Coronary artery (tissue), 2 donors: ENCODE measurements at regions not wholly inside any gene's neighbourhood (a gene's known extent, or its start where the extent isn't known, plus 50 kb on each side); places are given as distances from the start of the nearest gene placed in this dataset.

Experiments used
- DNase-seq: peaks from one replicate; pipeline ENCODE4 v3.0.0-alpha.2; 2017; ENCODE audit warnings: low spot score
- H3K27ac ChIP-seq, 2 donors: fragments of 200-600 bp; sonication (generic); one replicate each; pipeline ENCODE4 v1.5.1; 2016 to 2019
- H3K4me3 ChIP-seq: fragments of 200-600 bp; sonication (generic); 2 replicates; pipeline ENCODE4 v1.5.1; 2016; ENCODE audit warnings: mild to moderate bottlenecking, moderate library complexity
- TF ChIP-seq, protein P1 (sequence below): fragments of 200-600 bp; sonication (generic); IDR thresholded peaks from one replicate; pipeline ENCODE4 v1.5.1; 2019; ENCODE audit warnings: antibody characterized with exemption

DNA sequence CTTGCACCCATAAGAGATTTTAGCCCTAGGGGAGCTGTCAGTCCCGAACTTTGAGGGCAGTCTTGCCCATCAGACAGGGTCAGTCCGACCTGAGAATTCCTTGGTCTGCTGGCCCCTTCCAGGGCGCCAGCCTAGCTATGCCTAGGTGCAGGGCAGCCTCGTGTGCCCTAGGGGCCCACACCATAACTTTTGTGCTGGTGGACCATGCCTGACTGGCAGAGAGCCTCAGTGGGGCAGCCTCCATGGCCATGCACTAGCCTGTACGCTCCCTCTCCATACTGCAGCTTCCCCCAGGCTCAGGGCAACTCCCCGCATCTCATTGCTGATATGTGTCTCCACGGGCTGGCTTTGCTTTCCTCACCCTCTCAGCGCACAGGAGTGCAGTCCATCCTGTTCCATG is 835.8 kb upstream of the ALCAM start:
- no peak overlapping the region for H3K4me3 ChIP-seq
- H3K27ac ChIP-seq: no peak overlapping the region
- TF ChIP-seq, protein P1, sequence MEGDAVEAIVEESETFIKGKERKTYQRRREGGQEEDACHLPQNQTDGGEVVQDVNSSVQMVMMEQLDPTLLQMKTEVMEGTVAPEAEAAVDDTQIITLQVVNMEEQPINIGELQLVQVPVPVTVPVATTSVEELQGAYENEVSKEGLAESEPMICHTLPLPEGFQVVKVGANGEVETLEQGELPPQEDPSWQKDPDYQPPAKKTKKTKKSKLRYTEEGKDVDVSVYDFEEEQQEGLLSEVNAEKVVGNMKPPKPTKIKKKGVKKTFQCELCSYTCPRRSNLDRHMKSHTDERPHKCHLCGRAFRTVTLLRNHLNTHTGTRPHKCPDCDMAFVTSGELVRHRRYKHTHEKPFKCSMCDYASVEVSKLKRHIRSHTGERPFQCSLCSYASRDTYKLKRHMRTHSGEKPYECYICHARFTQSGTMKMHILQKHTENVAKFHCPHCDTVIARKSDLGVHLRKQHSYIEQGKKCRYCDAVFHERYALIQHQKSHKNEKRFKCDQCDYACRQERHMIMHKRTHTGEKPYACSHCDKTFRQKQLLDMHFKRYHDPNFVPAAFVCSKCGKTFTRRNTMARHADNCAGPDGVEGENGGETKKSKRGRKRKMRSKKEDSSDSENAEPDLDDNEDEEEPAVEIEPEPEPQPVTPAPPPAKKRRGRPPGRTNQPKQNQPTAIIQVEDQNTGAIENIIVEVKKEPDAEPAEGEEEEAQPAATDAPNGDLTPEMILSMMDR: no peak
- DNase-seq: no peak

- DNase-seq: no peak
- Histone ChIP-seq H3K4me3 (no peak overlapping the region), H3K27ac (no peak overlapping the region)
- TF ChIP-seq, protein P1: no peak
Measured at GRCh38 chr3:104536715-104537114, 830.0 kb upstream of the ALCAM start.

DNA sequence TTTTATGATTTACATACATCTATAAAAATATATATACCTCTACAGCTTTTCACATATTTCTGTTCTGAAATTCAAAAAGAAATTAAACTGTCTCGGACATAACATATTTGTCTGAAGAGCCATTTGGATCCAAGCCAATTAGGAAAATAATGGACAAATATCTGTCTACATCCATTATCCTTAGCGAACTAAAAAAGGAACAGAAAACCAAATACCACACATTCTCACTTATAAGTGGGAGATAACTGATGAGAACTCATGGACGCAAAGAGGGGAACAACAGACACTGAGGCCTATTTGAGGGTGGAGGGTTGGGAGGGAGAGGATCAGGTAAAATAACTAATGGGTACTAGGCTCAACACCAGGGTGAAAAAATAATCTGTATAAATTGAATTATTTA is 829.4 kb upstream of the ALCAM start:
- no peak for DNase-seq
- Histone ChIP-seq H3K27ac (no peak overlapping the region), H3K4me3 (no peak overlapping the region)
- TF ChIP-seq, protein P1: no peak

GRCh38 chr3:104546301-104546700 is 820.4 kb upstream of the ALCAM start:
- no peak for DNase-seq
- Histone ChIP-seq H3K4me3 (no peak overlapping the region), H3K27ac (no peak overlapping the region)
- TF ChIP-seq, protein P1: no peak

GRCh38 chr3:104547031-104547430 is 819.7 kb upstream of the ALCAM start:
- TF ChIP-seq, protein P1: no peak
- H3K4me3 ChIP-seq: no peak overlapping the region
- no peak overlapping the region for H3K27ac ChIP-seq
- no peak for DNase-seq

- no peak overlapping the region for H3K4me3 ChIP-seq
- H3K27ac ChIP-seq: peak overlapping the region in 1 of 2 donors; percentile 15
- DNase-seq: no peak
- TF ChIP-seq, protein P1: no peak
Measured at GRCh38 chr3:104548401-104548800, 818.3 kb upstream of the ALCAM start.

- peak overlapping the region in 1 of 2 donors; percentile 15 for H3K27ac ChIP-seq
- TF ChIP-seq, protein P1: no peak
- peak overlapping the region; percentile 22 for H3K4me3 ChIP-seq
- no peak for DNase-seq
Measured at GRCh38 chr3:104549099-104549714, 817.5 kb upstream of the ALCAM start.
